Astrocyte (in vitro differentiated cells and primary cell): ENCODE measurements at regions not wholly inside any gene's neighbourhood (a gene's known extent, or its start where the extent isn't known, plus 50 kb on each side); places are given as distances from the start of the nearest gene placed in this dataset.

Experiments
- CTCF ChIP-seq: IDR thresholded peaks from 2 replicates; pipeline ENCODE4 v1.5.1; 2011; ENCODE audit warnings: low read depth, mild to moderate bottlenecking, inconsistent platforms, low read length, moderate library complexity; ENCODE audit not compliant: insufficient read depth
- EZH2 ChIP-seq: IDR thresholded peaks from 2 replicates; pipeline ENCODE4 v1.6.1; 2012; ENCODE audit warnings: mild to moderate bottlenecking, low read length, inconsistent platforms; ENCODE audit not compliant: insufficient read depth

GRCh38 chr6:125380474-125380873 is 78.7 kb upstream of the HDDC2 start:
- TF ChIP-seq CTCF (no peak), EZH2 (no peak)
